HL-60 (cell line): ENCODE measurements at regions not wholly inside any gene's neighbourhood (a gene's known extent, or its start where the extent isn't known, plus 50 kb on each side); places are given as distances from the start of the nearest gene placed in this dataset.
"Not testable (repeated sequence)": the region's sequence is repeated elsewhere in the genome, so short reads cannot be mapped to it uniquely, and the experiment has no call there.

Experiments
- CTCF ChIP-seq: IDR thresholded peaks from one replicate; pipeline ENCODE4 v1.5.1; 2011; ENCODE audit warnings: low read length, control low read depth, inconsistent platforms; ENCODE audit not compliant: insufficient read depth
- POLR2AphosphoS5 ChIP-seq: IDR thresholded peaks from 2 replicates; pipeline ENCODE4 v1.6.1; 2012; ENCODE audit warnings: low read depth
- REST ChIP-seq: IDR thresholded peaks from 2 replicates; pipeline ENCODE4 v1.6.1; 2012; ENCODE audit warnings: low read depth; ENCODE audit not compliant: insufficient replicate concordance

GRCh38 chr10:26367035-26367434, 71.1 kb upstream of the APBB1IP start:
- not testable (repeated sequence) for TF ChIP-seq CTCF, REST, POLR2AphosphoS5
